Thyroid gland (tissue), 4 donors: ENCODE measurements at regions not wholly inside any gene's neighbourhood (a gene's known extent, or its start where the extent isn't known, plus 50 kb on each side); places are given as distances from the start of the nearest gene placed in this dataset.

Source experiments
- POLR2A ChIP-seq, 2 donors: fragments of 450-650 bp; IDR thresholded peaks; one replicate each; pipeline ENCODE4 v1.6.1; 2017; ENCODE audit warnings: antibody characterized with exemption in 2 of 2, mild to moderate bottlenecking in 2 of 2, moderate library complexity in 1 of 2
- TF ChIP-seq, protein P1 (sequence below), 6 experiments: fragments of 200-600 bp in 3 of 6; fragments of 450-650 bp in 3 of 6; sonication (generic) in 3 of 6; IDR thresholded peaks; one replicate each; pipeline ENCODE4 v1.5.1; 2016 to 2019; ENCODE audit warnings: antibody characterized with exemption in 6 of 6, mild to moderate bottlenecking in 2 of 6, inconsistent platforms in 1 of 6, moderate library complexity in 1 of 6

GRCh38 chr5:173792781-173793547 is 95.2 kb upstream of the CPEB4 start:
- TF ChIP-seq, protein P1, sequence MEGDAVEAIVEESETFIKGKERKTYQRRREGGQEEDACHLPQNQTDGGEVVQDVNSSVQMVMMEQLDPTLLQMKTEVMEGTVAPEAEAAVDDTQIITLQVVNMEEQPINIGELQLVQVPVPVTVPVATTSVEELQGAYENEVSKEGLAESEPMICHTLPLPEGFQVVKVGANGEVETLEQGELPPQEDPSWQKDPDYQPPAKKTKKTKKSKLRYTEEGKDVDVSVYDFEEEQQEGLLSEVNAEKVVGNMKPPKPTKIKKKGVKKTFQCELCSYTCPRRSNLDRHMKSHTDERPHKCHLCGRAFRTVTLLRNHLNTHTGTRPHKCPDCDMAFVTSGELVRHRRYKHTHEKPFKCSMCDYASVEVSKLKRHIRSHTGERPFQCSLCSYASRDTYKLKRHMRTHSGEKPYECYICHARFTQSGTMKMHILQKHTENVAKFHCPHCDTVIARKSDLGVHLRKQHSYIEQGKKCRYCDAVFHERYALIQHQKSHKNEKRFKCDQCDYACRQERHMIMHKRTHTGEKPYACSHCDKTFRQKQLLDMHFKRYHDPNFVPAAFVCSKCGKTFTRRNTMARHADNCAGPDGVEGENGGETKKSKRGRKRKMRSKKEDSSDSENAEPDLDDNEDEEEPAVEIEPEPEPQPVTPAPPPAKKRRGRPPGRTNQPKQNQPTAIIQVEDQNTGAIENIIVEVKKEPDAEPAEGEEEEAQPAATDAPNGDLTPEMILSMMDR (IDR thresholded peaks at IDR 0.05) = no peak
- no peak for TF ChIP-seq POLR2A (IDR thresholded peaks at IDR 0.05)
